Loucy (cell line): ENCODE measurements at regions not wholly inside any gene's neighbourhood (a gene's known extent, or its start where the extent isn't known, plus 50 kb on each side); places are given as distances from the start of the nearest gene placed in this dataset.
"Not testable (repeated sequence)": the region's sequence is repeated elsewhere in the genome, so short reads cannot be mapped to it uniquely, and the experiment has no call there.

Source experiments
- H2AFZ ChIP-seq: fragments of 200-600 bp; sonication (generic); 2 replicates; pipeline ENCODE4 v1.6.0; 2016; ENCODE audit warnings: antibody characterized with exemption, mild to moderate bottlenecking, low read length, moderate library complexity
- H3F3A ChIP-seq: fragments of 200-600 bp; 2 replicates; pipeline ENCODE4 v1.6.0; 2016; ENCODE audit warnings: antibody characterized with exemption, low read depth, mild to moderate bottlenecking
- H3K27me3 ChIP-seq: fragments of 200-600 bp; sonication (generic); 2 replicates; pipeline ENCODE4 v1.6.1; 2014; ENCODE audit warnings: low read length, mild to moderate bottlenecking; ENCODE audit not compliant: insufficient read depth, poor library complexity, severe bottlenecking
- H3K36me3 ChIP-seq: fragments of 200-600 bp; sonication (generic); 2 replicates; pipeline ENCODE4 v1.6.1; 2016; ENCODE audit warnings: low read length; ENCODE audit not compliant: insufficient read depth
- H3K4me1 ChIP-seq: fragments of 200-600 bp; sonication (generic); 2 replicates; pipeline ENCODE4 v1.5.1; 2014; ENCODE audit warnings: low read length, mild to moderate bottlenecking; ENCODE audit not compliant: insufficient read depth, poor library complexity, severe bottlenecking
- H3K4me2 ChIP-seq: fragments of 200-600 bp; sonication (generic); 2 replicates; pipeline ENCODE4 v1.6.0; 2014; ENCODE audit warnings: antibody characterized with exemption, low read length, low read depth, mild to moderate bottlenecking; ENCODE audit not compliant: poor library complexity, severe bottlenecking
- H3K4me3 ChIP-seq: fragments of 200-600 bp; sonication (generic); 2 replicates; pipeline ENCODE4 v1.5.1; 2014; ENCODE audit warnings: low read length, mild to moderate bottlenecking, mixed read lengths; ENCODE audit not compliant: poor library complexity, severe bottlenecking
- H3K79me2 ChIP-seq: fragments of 200-600 bp; sonication (generic); 2 replicates; pipeline ENCODE4 v1.6.1; 2014; ENCODE audit warnings: low read length; ENCODE audit not compliant: insufficient read depth
- H3K9ac ChIP-seq: fragments of 200-600 bp; sonication (generic); 2 replicates; pipeline ENCODE4 v1.6.0; 2014; ENCODE audit warnings: mild to moderate bottlenecking, low read depth, low read length, moderate library complexity; ENCODE audit not compliant: poor library complexity, severe bottlenecking
- H3K9me2 ChIP-seq: fragments of 200-600 bp; sonication (generic); replicated peaks from 2 replicates; pipeline ENCODE4 v1.6.1; 2016; ENCODE audit warnings: low read depth, low read length, mixed read lengths
- H3K9me3 ChIP-seq: fragments of 200-600 bp; sonication (generic); 2 replicates; pipeline ENCODE4 v1.6.1; 2014; ENCODE audit warnings: mild to moderate bottlenecking, antibody characterized with exemption, low read length, low read depth; ENCODE audit not compliant: insufficient read depth
- H4K20me1 ChIP-seq: fragments of 200-600 bp; sonication (generic); 2 replicates; pipeline ENCODE4 v1.6.0; 2014; ENCODE audit warnings: antibody characterized with exemption, low read length, mild to moderate bottlenecking; ENCODE audit not compliant: insufficient read depth, poor library complexity, severe bottlenecking
- CTCF ChIP-seq: fragments of 200-600 bp; sonication (generic); conservative IDR thresholded peaks from 2 replicates; pipeline ENCODE4 v1.5.1; 2014; ENCODE audit warnings: mild to moderate bottlenecking, antibody characterized with exemption, low read length
- EZH2phosphoT487 ChIP-seq: fragments of 200-600 bp; IDR thresholded peaks from 2 replicates; pipeline ENCODE4 v1.6.1; 2018; ENCODE audit warnings: antibody characterized with exemption, mild to moderate bottlenecking, moderate library complexity, borderline replicate concordance

- H3K79me2 ChIP-seq = no peaks in the 10 kb centered on the region
- no peaks in the 10 kb centered on the region for H3F3A ChIP-seq
- no peaks in the 10 kb centered on the region for H4K20me1 ChIP-seq
- H3K4me3 ChIP-seq = no peak overlapping the region
- H3K9ac ChIP-seq = no peak overlapping the region
- H2AFZ ChIP-seq = no peak overlapping the region
- H3K4me1 ChIP-seq = no peaks in the 10 kb centered on the region
- no peaks in the 10 kb centered on the region for H3K36me3 ChIP-seq
- H3K4me2 ChIP-seq = no peak overlapping the region
- no peaks in the 10 kb centered on the region for H3K9me2 ChIP-seq
- TF ChIP-seq EZH2phosphoT487 (no peak), CTCF (no peak)
- no peaks in the 10 kb centered on the region for H3K27me3 ChIP-seq
- H3K9me3 ChIP-seq = no peaks in the 10 kb centered on the region
These were observed 1090.7 kb downstream of the DNAJB9 start for GRCh38 chr7:109660401-109660800.

- no peak overlapping the region for H2AFZ ChIP-seq
- H3K9me2 ChIP-seq = no peaks in the 10 kb centered on the region
- no peak overlapping the region for H3K9ac ChIP-seq
- no peaks in the 10 kb centered on the region for H3K36me3 ChIP-seq
- no peaks in the 10 kb centered on the region for H3K9me3 ChIP-seq
- no peaks in the 10 kb centered on the region for H4K20me1 ChIP-seq
- TF ChIP-seq EZH2phosphoT487 (no peak), CTCF (no peak)
- H3K4me1 ChIP-seq = no peaks in the 10 kb centered on the region
- no peaks in the 10 kb centered on the region for H3F3A ChIP-seq
- H3K79me2 ChIP-seq = no peaks in the 10 kb centered on the region
- no peaks in the 10 kb centered on the region for H3K27me3 ChIP-seq
- no peak overlapping the region for H3K4me2 ChIP-seq
- H3K4me3 ChIP-seq = no peak overlapping the region
These were observed 1094.1 kb downstream of the DNAJB9 start for GRCh38 chr7:109663806-109664205.

GRCh38 chr7:109687269-109687668, 1117.6 kb downstream of the DNAJB9 start:
- not testable (repeated sequence) for H3F3A ChIP-seq, H3K4me1 ChIP-seq, H3K79me2 ChIP-seq

GRCh38 chr7:109692613-109693012, 1122.9 kb downstream of the DNAJB9 start:
- not testable (repeated sequence) for H3K9me2 ChIP-seq, H3K4me1 ChIP-seq, H3K4me3 ChIP-seq, H3K9me3 ChIP-seq, H3K27me3 ChIP-seq, H3K79me2 ChIP-seq, H3K9ac ChIP-seq, H3F3A ChIP-seq, H3K4me2 ChIP-seq, H3K36me3 ChIP-seq, H2AFZ ChIP-seq, H4K20me1 ChIP-seq

More at GRCh38 chr7:109687269-109687668, 1117.6 kb downstream of the DNAJB9 start:
- H3K36me3 ChIP-seq, H3K9ac ChIP-seq, H3K9me3 ChIP-seq, H2AFZ ChIP-seq, H3K4me3 ChIP-seq, H3K27me3 ChIP-seq, H3K9me2 ChIP-seq, H3K4me2 ChIP-seq, H4K20me1 ChIP-seq: not testable (repeated sequence)
